Fibroblast of skin of back (primary cell): ENCODE measurements at regions not wholly inside any gene's neighbourhood (a gene's known extent, or its start where the extent isn't known, plus 50 kb on each side); places are given as distances from the start of the nearest gene placed in this dataset.
"Not testable (repeated sequence)": the region's sequence is repeated elsewhere in the genome, so short reads cannot be mapped to it uniquely, and the experiment has no call there.

Experiments used
- DNase-seq: peaks from one replicate; pipeline ENCODE4 v3.0.0-alpha.2; 2013

DNA sequence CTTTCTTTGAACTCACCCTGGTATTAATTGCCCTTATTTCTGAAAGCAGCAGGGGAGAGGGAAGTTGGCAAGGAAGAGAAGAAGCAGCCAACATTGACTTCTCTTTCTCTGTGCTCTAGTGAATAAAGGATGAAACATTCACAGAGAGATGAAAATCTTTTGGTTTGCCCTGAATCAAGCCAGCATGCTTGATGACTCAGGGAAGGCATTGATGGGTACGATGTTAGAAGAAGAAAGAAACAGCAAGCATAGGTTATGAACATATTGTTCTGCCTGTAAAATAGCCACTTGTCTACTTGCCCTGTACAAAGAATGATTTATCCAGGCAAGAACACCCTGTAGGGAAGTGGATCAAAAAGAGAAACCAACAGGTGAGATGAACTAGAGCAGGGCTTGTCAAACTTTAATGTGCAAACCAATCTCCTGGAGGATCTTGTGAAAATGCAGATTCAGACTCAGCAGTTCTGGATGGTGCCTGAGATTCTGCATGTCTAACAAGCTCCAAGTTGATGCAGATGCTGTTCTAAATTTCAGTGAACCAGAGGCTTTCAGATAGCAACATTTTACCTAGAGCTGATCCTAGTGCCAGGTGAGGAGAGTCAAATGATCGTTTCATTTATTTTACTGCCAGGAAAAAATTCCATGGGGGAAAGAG, 586.6 kb upstream of the TLE4 start:
- peak; percentile 44 for DNase-seq

DNA sequence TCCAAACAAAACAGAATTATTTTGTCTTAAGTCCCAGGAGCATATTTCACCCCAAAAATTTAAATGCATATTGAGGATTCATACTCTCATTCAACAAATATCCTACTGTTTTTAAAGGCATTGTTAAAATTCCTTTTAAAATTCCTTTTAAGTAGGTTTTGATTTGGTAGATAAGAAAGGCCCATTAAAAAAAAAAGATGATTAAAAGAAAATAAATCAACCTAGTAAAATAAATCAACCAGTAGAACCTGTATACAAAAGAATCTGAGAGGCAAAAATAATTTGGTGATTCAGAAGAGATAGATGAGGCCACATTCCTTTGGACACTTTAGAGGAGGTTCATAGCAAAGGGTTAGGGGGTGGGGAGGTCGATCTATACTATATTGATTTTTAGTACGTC, 585.3 kb upstream of the TLE4 start:
- peak; percentile 40 for DNase-seq

DNA sequence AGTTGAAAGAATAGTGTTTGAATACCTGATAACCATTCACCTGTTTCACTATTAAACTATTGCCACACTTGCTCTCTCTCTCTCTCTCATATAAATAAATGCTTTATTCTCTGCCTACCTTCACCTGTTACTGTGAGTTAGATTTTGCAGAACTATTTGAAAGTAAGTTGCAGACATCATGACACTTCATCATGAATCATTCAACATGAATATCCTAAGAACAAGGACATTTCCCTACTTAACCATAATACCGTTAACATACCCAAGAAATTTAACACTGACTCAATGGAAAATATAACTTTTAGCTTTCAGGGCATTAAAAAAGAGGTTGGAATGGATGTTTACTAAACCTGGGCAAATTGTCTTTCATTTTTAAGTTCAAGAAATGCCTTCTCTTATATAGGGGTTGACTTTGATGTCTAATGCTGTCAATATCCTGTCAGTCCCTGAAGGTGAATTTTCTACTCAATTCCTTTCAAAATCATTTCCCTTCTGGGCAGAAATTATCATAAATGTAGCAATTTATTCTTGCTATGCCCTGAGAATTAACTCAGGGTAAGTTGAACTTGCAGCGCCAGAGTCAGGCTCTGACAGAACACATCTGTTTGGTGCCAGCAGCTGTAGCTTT, 582.6 kb upstream of the TLE4 start:
- no peak for DNase-seq

DNA sequence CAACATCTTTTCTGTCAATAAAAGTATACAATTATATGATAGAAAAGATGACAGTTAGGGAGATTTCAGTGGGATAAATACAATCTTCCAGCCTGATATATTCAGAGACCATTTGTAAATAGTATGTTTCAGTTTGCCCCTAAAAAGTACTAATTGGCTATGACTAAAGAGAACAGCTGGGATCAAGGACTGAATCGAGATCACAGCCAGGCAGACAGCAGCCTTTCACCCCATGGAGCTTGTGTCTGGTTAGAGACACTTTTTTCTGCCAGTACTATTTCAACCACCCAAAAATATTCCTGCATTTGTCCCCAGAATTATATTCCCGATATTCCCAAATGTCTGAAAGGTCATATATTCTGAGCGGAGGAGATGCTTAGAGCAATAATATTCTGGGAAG, 577.3 kb upstream of the TLE4 start:
- DNase-seq: no peak

DNA sequence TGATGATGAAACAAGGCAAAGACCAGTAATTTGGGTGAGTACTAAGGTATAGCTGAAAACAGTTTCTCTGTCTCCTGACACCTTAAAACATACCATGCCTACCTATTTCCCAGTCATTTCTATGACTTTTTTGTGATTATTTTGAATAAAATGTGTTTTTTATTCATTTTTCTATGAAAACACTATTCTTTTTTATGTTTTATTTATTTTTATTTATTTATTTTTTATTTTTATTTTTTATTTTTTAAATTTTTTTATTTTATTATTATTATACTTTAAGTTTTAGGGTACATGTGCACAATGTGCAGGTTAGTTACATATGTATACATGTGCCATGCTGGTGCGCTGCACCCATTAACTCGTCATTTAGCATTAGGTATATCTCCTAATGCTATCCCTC, 576.8 kb upstream of the TLE4 start:
- not testable (repeated sequence) for DNase-seq

DNA sequence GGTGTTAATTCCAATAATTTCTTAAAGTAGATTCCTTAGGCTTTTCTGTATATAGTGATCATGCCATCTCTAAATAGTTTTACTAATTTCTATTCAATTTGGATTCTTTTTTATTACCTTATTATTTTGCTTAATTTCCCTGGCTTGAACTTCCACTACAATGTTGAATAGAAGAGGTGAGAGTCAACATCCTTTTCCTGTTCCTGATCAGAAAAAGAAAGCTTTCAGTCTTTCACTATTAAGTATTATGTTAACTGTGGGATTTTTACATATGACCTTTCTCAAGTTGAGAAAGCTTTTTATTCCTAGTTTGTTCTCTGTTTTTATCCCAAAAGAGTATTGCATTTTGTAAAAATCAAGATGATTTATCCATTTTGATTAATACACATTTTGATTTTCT, 574.5 kb upstream of the TLE4 start:
- no peak for DNase-seq

DNA sequence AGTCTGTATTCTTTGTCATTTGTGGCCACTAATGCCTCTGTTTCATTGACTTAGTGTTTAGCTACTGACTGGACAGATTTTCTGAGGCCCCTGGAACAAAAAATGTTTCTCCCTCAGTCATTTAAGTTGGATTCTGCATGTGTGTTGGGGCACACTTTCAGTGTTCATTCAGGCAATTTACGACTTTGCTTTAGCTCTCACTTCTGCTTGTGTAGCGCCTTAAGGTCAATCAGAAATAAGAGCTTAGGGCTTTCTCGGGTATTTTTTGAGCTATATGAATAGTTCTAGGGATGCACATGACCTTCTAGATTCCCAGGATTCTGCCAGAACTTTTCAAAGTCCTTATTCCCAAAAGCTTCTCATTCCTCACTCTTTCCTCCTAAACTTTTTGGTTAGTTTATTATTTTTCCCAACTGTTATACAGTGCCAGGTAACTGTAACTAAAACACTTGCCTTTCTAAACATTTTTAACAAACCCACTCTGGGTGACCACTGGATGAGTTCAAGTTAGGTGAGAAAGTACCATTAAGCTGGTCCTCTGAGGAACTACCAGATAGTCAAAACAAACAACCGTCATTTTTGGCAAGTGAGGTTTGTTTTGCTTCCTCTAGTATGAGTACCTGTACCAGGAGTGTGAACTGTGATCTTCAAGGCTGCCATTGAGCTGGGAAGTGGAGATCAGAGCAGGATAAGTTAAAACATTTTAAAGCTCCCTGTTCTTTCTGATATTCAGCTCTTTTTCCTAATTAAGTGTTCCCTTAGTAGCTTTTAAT, 571.3 kb upstream of the TLE4 start:
- DNase-seq: no peak

DNA sequence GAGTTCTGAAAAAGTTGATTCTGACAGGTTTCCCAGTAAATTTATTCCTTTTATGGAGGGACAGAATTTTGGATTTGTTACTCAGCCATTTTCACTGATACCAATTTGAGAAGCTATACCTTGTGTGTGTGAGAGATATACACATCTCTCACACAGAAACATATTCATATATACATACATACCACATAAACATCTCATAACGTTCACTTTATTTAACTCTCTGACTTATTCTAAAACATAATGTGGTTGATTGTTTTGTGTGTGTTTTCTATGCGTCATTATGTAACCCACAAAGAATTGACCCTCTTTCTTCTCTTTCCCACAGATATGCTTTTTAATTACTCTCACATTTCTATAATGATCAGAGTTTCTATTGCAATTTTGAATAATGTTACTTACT, 570.8 kb upstream of the TLE4 start:
- no peak for DNase-seq

DNA sequence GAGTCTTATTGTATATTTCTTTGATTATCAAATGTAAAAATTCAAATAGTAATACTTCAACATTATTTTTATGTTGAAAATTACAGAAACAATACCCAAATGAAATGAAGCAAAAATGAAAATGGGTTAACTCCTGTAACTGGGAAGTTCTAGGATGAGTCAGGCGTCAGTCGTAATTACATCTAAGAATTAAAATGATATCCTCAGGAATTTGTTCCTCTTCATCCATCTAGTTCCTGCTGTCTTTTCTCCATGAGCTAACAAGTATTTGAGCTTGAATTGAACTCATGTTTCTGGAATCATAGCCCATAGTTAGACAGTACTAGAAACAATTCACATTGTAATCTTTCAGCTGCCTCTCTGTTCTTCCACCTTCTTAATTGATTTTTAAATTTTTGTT, 568.3 kb upstream of the TLE4 start:
- no peak for DNase-seq

DNA sequence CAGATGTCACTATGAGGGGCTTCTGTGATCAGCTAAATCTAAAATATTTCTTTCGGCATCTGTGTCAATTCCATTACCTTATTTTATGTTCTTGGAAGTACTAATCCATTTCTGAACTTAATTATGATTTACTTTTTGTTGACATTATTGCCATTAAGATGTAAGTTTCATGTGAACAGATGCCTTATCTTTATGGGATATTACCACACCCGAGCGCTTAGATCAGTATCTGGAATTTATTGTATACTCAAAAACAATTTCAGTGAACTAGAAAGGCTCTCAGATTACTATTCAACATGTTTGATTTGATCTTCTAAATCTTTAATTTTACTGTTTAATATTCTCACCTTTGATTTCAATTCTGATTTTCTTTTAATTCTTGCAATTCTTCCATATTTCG, 567.7 kb upstream of the TLE4 start:
- DNase-seq: no peak

DNA sequence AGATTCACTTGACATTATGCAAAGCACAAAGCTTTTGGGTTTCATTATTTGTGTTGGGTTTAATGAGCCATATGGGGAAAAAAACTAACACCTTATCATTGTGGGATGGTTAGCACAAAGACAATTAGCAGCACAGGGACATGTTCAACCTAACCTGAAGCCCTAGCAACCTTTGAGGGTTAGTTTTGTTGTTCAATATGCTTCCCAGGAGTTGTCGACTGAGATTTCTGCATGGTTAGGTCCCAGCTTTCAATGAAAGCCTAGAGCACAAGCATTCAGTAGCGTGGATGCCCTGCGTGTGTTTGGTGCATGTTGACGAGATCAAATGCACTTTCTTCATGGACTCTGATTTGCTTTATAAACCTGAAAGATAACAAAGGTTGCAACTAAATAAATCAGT, 565.2 kb upstream of the TLE4 start:
- DNase-seq: no peak

DNA sequence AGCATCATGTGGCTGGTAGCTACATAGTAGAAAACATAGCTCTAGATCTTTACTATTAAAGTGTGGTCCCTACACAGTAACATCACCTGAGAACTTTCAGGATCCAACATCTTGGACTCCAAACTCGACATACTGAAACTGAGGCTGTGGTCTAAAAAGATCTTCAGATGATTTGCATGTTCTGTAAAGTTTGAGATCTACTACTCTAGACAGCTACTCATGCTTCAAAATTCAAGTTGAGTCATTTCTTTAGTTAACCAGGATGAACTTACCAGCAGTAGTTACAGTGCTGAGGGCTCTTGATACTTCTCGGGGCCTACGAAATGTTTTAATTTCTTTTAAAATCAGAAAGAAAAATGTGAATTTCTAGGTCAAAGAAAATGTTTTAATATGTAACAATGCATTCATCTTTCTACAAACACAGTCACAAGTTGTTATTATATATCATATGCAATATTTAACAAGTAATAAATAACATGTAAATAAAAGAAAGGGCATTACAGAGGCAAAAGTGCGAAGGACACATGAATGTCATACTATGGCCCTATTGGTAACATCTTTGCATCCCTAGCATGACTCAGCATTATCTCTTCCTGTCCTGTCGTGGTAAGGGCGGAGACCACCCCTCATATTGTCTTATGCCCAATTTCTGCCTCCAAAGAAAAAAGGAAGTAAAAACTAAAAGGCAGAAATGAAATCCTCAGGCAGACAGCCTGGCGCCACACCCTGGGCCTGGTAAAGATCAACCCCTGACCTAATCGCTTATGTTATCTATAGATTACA, 563.9 kb upstream of the TLE4 start:
- DNase-seq: no peak

DNA sequence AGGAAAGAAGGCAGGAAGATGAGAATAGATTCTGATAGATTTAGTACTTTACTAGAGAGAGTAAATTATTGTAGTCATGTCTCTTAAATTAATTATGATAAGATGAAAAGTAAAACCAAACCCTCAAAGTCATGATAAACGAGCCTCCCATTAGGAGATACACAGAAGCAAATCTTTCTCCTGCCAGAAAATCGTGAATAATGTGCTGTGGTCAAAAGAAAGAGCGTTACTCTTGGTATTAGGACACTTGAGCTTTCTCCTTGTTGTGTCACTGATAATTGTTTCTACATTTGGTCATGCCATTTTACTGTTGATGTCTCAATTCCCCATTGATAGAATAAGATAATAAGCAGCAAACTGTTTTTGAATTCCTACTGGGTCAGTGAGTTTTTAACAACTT, 562.8 kb upstream of the TLE4 start:
- DNase-seq: no peak

DNA sequence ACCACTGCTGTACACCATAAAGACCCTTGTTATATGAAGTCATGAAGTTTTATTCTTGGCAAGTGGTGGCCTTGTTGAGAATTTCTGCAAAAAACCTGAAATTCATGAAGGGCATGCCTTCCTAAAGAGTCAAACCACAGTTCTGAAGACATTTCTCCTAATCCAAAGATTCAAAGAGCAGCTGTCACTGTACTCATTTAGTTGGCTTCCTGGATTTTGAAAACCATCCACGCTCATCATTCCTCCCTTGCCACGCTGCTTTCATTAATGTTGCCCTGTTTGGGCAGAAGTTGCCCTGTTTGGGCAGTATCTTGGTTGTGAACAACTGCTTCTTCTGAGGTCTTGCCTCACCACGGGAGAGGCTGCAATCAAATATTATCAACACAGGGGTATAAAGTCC, 560.3 kb upstream of the TLE4 start:
- DNase-seq: no peak

DNA sequence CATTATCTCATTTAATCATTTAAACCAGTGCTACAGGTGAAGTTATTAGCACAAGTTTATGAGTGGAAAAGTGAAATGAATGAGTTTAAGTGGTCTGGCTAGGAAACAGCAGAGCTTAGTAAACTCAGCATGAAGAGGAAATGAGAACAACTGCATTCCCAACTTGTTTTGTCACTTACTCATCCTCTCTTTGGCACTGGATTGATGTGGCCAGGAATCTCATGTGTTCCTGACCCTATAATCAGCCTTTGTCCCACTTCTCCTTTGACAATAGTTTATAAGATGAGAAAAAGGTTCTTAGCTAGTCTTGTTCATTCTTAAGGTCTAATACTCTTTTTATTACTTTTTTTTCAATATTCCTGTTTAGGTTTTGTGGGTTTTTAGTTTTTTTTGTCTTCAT, 559.2 kb upstream of the TLE4 start:
- peak; percentile 83 for DNase-seq

DNA sequence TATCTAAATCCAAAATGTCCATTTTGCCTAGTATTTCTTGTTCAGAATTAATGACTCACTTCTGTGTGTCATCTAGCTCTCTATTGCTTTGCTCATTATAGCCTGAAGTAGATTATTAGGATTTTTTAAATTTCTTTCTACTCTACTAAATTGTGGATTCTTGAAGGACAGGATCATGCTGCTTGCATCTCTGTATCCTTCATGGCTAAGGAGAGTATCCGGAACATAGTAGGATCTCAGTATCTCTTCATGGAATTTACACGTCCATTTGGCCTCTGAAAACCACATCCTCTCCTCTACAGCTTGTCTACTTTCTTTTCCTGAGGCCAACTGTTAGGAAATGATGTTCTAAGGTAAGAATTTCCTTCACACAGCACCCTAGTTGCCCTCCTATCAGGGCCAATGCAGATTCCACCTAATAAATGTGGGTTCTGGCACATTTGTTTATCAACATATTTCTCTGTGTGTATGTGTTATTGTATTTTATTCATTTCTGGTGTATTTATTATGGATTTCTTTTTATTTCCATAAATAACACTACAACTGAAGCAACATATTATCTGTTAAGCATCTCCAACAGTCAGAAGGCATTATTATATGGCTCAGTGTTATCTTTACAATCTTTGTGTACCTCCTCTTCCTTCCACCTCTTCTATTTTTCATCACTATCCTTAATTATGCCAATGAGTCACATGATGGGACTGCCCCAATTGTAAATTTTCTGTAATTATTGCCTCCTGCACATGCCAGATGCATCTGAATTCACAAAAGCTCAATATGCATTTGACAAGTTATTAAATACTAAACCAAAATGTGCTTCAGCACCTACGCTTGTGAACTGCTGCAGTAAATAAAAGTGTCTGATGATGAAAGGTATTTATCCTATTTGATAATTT, 557.8 kb upstream of the TLE4 start:
- DNase-seq: peak; percentile 71

DNA sequence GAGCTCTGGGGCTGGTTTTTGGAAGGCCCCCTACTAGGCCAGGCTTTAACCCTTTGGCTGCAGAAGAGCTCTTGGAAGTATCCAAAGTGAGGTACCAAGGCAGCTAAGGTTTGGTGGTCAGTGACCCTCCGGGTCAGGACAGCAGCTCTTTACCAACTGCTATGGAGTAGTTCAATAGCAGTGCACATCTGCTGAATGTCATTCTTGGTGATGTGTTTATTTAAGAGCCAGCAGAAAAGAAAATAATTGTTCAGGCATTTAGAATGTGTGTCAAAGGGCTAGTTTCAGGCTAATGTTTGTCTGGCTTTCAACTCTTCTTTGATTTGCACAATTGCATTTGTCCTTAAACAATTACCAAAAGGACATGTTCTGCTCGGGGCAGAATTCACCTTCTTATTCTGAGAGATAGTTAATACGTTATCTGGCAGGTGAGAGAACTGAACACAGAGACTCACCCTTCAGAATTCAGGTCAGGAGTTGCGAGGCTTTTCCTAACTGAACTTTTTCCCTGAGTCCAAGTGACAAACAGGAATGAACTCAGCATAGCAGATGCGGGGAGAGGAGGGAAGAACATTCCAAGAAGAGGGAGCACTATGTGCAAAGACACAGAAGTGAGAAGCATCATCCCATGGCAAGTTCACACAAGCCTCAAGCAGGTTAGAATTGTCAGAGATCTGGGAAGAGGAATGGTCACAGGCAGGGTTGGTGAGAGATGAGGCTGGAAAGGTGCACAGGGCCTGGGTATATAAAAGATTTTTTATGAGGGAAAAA, 556.7 kb upstream of the TLE4 start:
- peak; percentile 33 for DNase-seq

DNA sequence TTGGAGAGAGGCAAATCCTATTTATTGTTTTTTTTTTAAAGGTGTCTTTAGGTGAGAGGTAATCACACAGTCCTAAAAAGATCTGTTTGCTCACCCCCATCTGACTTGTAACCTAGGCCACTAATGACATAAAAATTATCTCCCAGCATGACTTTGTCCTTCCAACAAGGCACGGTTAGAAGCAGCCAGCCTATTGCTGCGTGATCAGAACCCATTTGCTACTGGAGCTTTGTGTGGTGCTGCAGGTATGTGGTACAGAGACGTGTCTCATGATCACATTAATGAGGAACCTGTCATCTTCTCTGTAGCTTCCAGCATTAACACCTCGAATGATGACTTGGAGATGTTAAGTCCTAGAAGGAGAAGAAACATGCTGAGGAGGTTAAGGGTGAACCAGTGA, 555.8 kb upstream of the TLE4 start:
- no peak for DNase-seq

DNA sequence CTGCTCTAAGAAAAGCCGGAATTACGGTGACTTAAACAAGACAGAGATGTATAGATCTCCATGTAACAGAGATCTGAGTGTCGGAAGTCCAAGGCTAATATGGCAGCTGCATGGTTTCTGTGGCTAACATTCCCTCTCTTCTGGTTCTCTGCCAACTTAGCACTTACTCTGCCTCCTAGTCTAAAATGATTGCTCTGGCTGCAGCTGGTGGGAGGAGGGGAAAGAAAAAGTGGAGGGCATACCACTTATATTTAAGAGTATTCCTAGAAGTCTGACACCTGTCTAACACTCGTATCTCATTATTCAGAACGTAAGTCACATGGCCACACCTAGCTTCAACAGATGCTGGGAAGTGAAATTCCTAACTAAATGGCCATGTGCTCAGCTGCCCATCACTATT, 551.5 kb upstream of the TLE4 start:
- no peak for DNase-seq

DNA sequence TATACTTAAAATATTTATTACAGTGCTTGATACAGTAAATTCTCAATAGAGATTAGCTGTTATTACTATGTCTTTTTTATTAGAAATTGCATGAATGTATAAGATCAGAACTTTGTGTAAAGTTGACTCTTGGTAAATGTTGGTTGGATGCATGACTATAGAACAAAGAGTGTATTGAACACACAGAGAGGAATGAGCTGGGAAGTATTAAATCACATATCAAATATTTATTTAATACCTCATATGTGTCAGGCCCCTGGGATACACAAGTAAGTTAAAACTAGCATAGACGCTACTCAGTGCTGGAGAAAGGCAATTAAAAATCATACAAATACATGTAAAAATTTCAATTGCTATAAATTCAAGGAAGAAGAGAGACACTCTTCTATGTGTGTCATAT, 550.7 kb upstream of the TLE4 start:
- no peak for DNase-seq

DNA sequence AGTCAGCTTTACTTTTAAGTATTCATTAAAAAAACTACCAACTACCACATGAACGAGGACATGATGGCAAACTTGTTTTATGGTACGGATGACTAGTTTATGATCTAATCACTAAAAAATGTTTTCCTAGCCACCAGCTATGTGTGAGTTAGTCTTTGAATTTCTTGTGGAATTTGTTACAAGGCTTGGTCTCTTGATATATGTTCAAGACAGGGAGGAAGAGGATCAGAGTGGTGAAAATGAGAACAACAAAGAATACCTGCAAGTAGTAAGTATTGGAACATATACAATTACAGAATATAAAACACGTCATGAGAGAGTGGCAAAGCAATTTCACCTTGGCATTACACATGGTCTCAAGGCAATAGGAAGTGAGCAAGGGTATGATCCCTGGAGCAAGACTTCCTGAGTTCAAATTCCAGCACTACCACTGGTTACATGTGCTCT, 548.6 kb upstream of the TLE4 start:
- peak; percentile 97 for DNase-seq
